ENCODE measurements at regions not wholly inside any gene's neighbourhood (a gene's known extent, or its start where the extent isn't known, plus 50 kb on each side); places are given as distances from the start of the nearest gene placed in this dataset.

- Histone ChIP-seq H3K4me1 (ENCODE audit: control insufficient read depth in 1 of 2, insufficient read depth in 2 of 2, low read length in 2 of 2) (no peaks in the 10 kb centered on the region), H4K20me1 (ENCODE audit: insufficient read depth, low read length) (no peaks in the 10 kb centered on the region), H3K79me2 (ENCODE audit: insufficient read depth, low read length) (no peaks in the 10 kb centered on the region), H3K4me2 (replicated peaks; ENCODE audit: extremely low read depth, low read length, poor library complexity, severe bottlenecking) (no peak overlapping the region), H3K27me3 (ENCODE audit: control insufficient read depth in 2 of 2, insufficient read depth in 2 of 2, low read length in 2 of 2) (no peaks in the 10 kb centered on the region), H3K9me3 (replicated peaks in 1 of 2; ENCODE audit: control insufficient read depth in 1 of 2, insufficient read depth in 1 of 2, low read length in 2 of 2) (no peaks in the 10 kb centered on the region), H3K9ac (ENCODE audit: insufficient read depth, low read length, poor library complexity, severe bottlenecking) (no peak overlapping the region), H2AFZ (ENCODE audit: insufficient read depth, low read depth, low read length, poor library complexity, severe bottlenecking) (no peak overlapping the region), H3K27ac (ENCODE audit: low read depth in 1 of 2, low read length in 2 of 2) (no peak overlapping the region), H3K36me3 (replicated peaks in 1 of 2; ENCODE audit: control insufficient read depth in 1 of 2, insufficient read depth in 2 of 2, low read length in 2 of 2) (no peaks in the 10 kb centered on the region), H3K4me3 (replicated peaks in 1 of 3; ENCODE audit: low read depth in 2 of 3, low read length in 3 of 3) (no peak overlapping the region)
- no peak overlapping the region for H3K27ac Mint-ChIP-seq
- WGBS (ENCODE audit: insufficient coverage), result no CpG with 5 or more reads among the region's 5 CpGs
- H3K4me1 Mint-ChIP-seq, result no peaks in the 10 kb centered on the region
- intact Hi-C loops (cut with micrococcal nuclease), result no loop called here
- peaks cover 0 to 2% (median 0%) of the 10 kb centered on the region in 7 donors for H3K9me3 Mint-ChIP-seq
- no peak overlapping the region for H3K4me3 Mint-ChIP-seq
- TF ChIP-seq CTCF (IDR thresholded peaks at IDR 0.05), result no peak
- H3K27me3 Mint-ChIP-seq (ENCODE audit: low read depth in 3 of 3), result no peaks in the 10 kb centered on the region
- DNase-seq, result no peak
- H3K36me3 Mint-ChIP-seq, result no peaks in the 10 kb centered on the region
These were observed 452.3 kb upstream of the MDGA2 start for GRCh38 chr14:48127674-48128073.

GRCh38 chr14:48125654-48126053, 450.2 kb upstream of the MDGA2 start:
- Histone ChIP-seq H3K36me3 (replicated peaks in 1 of 2; ENCODE audit: control insufficient read depth in 1 of 2, insufficient read depth in 2 of 2, low read length in 2 of 2) (no peaks in the 10 kb centered on the region), H3K79me2 (ENCODE audit: insufficient read depth, low read length) (no peaks in the 10 kb centered on the region), H2AFZ (ENCODE audit: insufficient read depth, low read depth, low read length, poor library complexity, severe bottlenecking) (no peak overlapping the region), H3K27me3 (ENCODE audit: control insufficient read depth in 2 of 2, insufficient read depth in 2 of 2, low read length in 2 of 2) (no peaks in the 10 kb centered on the region), H3K9ac (ENCODE audit: insufficient read depth, low read length, poor library complexity, severe bottlenecking) (no peak overlapping the region), H3K4me1 (ENCODE audit: control insufficient read depth in 1 of 2, insufficient read depth in 2 of 2, low read length in 2 of 2) (no peaks in the 10 kb centered on the region), H3K9me3 (replicated peaks in 1 of 2; ENCODE audit: control insufficient read depth in 1 of 2, insufficient read depth in 1 of 2, low read length in 2 of 2) (no peaks in the 10 kb centered on the region), H3K27ac (ENCODE audit: low read depth in 1 of 2, low read length in 2 of 2) (no peak overlapping the region), H3K4me3 (replicated peaks in 1 of 3; ENCODE audit: low read depth in 2 of 3, low read length in 3 of 3) (no peak overlapping the region), H3K4me2 (replicated peaks; ENCODE audit: extremely low read depth, low read length, poor library complexity, severe bottlenecking) (no peak overlapping the region), H4K20me1 (ENCODE audit: insufficient read depth, low read length) (no peaks in the 10 kb centered on the region)
- H3K36me3 Mint-ChIP-seq, result no peaks in the 10 kb centered on the region
- WGBS (ENCODE audit: insufficient coverage), result 89% methylated on average over 4 of the region's 4 CpGs
- no peak for TF ChIP-seq CTCF (IDR thresholded peaks at IDR 0.05)
- H3K27me3 Mint-ChIP-seq (ENCODE audit: low read depth in 3 of 3), result peaks cover 0 to 2% (median 0%) of the 10 kb centered on the region in 3 donors
- H3K4me1 Mint-ChIP-seq, result no peaks in the 10 kb centered on the region
- no peak overlapping the region for H3K27ac Mint-ChIP-seq
- no peak for DNase-seq
- H3K9me3 Mint-ChIP-seq, result peaks cover 0 to 2% (median 0%) of the 10 kb centered on the region in 7 donors
- no peak overlapping the region for H3K4me3 Mint-ChIP-seq
- intact Hi-C loops (cut with micrococcal nuclease), result no loop called here
